DMS 273 treated with DMSO at 0.1 percent for 48 hours (cell line): ENCODE measurements at regions not wholly inside any gene's neighbourhood (a gene's known extent, or its start where the extent isn't known, plus 50 kb on each side); places are given as distances from the start of the nearest gene placed in this dataset.
"Not testable (repeated sequence)": the region's sequence is repeated elsewhere in the genome, so short reads cannot be mapped to it uniquely, and the experiment has no call there.

Source experiments
- DNase-seq: peaks from one replicate; lab custom pipeline; 2025; lab: John Stamatoyannopoulos, UW

DNA sequence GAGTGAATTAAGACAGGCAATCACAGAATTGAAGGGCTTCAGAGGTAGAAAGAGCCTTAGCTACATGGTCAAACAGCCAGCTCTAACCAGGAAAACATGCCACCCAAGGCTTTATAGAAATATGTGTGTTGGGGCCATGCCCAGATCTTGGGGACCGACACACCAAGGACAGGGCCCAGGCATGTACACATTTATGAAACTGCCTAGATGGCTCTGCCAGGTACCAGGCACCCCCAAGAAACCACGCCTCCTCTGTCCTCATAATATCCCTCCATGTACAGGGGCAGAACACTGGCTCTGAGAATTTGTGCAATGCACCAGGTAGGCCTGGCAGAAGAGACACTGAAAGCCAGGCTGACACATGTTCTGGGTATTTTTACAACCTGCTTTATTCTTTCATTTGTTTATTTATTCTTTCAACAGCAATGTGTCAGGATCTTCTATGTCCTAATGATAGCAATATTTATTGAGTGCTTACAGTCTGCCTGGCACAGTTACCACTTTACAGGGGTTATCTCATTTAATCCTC lies 137.9 kb upstream of the LSM14A start:
- DNase-seq: no peak

DNA sequence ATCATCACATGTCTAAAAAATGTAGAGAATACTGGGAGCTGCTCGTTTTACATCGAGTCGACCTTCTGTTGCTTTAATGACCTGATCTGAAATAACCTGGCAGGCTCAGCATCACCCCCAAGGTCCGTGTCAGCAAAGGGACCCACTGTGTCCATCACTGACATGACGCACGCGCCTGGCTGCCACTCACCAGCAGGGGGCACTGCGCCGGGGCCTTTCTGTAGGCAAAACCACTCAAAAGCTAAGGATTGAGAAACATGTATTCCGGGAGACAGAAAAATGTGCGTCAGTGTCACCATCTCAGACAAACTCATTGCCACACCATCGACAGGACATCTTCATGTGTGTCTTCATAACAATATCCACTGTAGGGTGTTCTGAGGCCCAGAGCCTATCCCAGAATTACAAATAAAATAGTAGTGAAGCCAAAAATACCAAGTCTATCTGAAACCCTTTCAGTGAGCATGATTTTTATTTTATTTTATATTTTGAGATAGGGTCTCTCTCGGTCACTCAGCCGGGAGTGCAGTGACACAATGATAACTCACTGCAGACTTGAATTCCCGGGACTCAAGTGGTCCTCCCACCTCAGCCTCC lies 130.3 kb upstream of the LSM14A start:
- no peak for DNase-seq

DNA sequence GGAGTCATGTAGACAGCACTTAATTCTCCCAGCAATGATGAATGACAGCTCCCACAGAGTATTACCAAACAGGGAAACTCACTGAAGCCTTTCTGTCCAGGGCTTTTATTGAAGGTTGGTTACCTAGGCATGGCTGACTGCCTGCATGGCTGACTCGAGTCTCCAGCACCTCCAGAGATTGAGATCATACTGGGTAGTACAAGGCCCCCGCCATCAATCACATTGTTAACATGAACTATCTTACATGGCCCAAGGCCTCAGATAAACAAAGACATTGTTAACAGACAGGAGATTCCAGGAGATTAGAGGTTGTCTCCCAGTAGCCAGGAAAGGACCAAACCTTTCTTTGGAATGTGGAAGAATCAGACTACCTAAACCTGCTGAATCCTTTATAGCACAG lies 128.3 kb upstream of the LSM14A start:
- DNase-seq: no peak

DNA sequence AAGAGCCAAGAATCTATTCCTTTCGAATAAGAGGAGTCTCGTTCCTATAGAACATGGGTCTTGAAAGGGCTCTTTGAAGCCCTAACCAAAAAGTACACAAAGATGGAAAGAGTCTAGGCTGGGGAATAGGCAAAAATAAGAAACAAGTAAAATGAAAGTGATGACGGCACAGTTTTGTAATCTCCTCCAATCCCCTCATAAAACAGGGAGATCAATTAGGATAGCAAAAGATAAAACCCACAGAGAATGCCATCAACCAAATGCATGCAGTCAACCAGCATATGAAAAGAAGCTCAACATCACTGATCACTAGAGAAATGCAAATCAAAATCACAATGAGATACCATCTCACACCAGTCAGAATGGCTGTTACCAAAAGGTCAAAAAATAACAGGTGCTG lies 122.4 kb upstream of the LSM14A start:
- no peak for DNase-seq

DNA sequence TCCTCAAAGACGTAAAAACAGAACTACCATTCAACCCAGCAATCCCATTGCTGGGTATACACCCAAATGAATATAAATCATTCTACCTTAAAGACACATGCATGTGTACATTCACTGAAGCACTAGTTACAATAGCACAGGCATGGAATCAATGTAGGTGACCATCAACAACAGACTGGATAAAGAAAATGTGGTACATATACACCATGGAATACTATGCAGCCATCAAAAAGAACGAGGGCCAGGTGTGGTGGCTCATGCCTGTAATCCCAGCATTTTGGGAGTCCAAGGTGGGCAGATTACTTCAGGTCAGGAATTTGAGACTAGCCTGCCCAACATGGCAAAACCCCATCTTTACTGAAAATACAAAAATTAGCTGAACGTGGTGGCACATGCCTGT lies 121.9 kb upstream of the LSM14A start:
- DNase-seq: not testable (repeated sequence)

DNA sequence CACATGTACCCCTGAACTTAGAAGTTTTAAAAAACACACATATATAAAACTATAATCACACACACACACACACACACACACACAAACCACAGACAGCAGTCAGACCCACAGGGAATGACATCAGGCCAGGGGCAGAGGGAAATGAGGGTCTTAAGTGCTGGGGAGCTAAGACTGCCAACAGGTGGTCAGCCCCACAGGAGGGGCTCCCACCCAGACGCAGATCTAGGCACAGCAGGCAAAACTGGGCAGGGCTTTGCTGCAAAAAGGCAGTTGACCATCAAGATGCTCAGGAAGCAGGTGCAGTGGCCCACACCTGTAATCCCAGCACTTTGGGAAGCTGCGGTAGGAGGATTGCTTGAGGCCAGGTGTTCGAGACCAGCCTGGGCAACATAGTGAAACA lies 121.0 kb upstream of the LSM14A start:
- no peak for DNase-seq

DNA sequence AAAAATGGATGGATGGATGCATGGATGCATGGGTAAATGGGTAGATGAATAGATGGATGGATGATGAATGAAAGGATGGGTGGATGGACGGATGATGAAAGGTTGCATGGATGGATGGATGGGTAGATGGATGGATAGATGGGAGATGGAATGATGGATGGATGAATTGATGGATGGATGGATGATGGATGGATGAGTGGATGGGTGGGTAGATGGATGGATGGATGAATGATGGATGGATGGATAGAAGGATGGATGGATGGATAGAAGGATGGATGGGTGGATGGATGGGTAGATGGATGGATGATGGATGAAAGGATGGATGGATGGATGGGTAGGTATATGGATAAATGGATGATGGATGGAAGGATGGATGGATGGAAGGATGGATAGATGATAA lies 115.1 kb upstream of the LSM14A start:
- DNase-seq: no peak

DNA sequence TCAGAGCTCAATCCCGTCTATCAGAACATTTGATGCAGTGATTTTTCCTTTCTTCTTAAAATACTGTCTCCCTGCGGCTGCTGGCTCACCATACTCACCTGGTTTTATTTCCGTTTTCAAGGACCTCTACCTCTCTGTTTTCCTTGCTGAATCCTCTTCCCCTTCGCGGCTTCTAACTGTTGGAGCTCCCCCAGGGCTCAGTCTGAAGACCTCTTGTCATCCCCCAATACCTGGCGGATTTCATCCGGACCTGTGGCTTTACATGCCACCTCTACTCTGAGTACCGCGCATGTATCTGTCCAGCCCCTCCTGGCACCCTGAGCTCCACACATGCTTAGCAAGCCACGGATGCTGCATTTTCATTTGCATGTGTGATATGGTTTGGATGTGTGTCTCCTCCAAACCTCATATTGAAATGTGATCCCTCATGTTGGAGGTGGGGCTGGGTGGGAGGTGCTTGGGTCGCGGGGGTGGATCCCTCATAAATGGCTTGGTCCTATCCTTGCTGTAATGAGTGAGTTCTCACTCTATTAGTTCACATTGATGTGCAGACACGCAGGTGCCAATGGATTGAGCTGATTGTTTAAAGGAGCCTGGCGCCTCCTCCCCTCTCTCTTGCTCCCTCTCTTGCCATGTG lies 106.2 kb upstream of the LSM14A start:
- no peak for DNase-seq

DNA sequence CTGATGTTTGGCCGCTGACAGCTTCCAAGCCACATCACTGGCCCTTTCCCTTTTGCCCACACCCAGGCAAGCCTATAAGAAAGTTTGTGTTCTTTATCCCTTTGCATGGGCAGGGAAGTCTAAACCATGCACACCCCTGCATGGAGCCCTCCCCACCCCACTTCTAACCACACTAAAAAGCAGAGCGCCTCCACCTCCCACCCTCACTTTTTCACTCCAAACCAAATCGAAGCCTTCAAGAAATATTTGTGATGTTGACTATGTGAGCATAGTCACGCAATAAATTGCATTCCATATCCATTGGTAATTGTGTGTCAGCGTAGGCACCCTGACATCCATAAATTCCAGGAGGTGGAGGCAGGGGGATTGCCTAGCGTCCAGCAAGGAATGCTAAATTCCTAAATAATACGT lies 104.4 kb upstream of the LSM14A start:
- DNase-seq: no peak

DNA sequence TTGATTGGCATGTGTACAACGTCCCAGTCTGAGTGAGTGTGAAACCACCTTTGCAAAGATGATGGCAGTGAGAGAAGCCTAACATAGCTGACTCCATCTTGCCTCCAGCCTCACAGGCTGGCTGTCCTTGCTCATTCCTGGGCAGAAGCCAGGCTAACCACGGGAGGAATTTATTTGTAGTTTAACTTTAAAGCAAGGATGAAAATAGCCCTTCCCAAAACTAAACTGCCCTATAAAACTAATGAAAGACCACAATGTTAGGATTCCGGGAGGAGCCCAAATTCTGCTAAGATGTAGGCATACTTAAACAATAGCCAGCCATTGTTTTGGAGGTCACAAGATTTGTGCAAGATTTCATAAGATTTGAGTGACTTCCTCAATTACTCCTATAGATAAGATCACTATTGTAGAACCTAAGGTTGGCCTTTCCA lies 96.6 kb upstream of the LSM14A start:
- no peak for DNase-seq

DNA sequence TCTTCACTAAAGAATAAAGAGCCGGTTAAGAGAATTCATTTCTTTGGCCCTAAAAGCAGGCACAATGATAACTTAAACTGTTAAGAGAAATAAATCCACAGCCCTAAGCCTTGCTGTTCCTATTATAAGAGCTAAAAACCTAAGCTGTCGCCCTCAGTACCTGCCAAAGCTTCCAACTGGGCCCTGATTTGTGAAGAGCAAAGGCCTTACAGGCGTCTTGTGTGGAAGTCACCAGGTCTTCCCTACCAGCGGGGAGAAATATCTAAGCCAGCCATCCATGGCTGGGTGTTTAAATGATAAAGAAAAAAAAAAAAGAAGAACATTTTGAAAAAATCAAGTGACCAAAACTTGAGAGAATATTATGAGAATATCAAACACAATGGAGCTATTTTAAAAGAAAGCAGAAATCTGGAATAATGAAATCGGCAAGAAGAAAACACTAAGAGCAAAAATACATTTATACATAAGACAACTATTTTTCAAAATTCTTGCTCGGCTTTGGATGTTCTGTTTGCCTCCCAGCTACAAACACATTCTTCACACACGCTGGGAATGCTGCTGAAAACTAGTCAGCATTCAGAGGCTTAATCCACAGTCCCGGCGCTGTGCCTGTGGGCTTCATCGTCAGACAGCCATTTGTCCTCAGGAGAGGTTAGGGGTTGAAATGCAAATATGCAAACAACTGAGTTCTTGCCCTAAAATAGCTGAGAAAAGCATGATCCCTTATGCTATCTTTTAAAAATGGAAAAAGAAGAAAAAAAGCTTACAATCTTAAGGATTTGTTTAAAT lies 89.8 kb upstream of the LSM14A start:
- DNase-seq: no peak

DNA sequence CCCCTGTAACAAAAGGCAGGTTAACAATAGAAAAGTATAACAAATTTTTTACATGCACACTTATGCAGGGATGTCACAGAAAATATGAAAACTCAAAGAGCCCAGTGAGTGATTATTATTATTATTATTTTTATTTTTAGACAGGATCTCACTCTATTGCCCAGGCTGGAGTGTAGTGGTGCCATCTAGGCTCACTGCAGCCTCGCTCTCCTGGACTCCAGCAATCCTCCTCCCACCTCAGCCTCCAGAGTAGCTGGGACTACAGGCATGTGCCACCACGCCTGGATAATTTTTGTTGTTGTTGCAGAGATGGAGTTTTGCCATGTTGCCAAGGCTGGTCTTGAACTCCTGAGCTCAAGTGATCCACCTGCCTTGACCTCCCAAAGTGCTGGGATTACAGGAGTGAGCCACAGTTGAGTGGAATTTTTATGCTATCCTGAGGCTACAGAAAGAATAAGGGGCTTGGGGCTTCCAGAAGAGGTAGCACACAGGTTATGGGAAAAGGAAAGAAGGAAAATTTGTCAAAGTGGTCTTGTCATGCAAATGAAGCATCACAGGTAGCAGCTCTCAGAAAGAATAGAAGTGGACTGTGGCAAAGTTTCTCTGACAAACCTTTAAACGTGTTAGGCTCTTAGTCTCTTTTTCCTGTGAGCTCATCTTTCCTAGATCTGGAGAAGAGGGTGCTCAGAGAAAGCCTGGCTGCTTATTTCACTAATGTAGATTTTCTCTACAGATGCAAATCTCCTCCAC lies 87.7 kb upstream of the LSM14A start:
- no peak for DNase-seq

DNA sequence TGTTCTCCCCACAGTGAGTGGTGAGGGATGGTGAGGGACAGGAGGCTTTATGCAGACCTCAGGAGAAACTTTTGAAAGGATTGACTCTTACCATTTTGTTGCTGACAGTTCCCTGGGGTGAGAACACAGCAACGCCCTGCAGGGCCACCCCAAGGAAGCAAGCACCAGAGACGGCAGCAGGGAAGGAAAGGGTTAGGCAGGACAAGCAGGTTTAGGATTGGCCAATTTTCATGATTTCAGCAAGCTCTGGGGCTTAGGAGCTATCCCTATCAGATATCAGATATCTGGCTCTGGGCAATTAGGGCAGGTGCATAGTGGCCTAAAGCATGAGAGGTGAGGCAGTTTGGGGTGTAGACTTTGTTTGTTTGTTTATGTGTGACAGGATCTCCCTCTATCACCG lies 87.0 kb upstream of the LSM14A start:
- DNase-seq: no peak

DNA sequence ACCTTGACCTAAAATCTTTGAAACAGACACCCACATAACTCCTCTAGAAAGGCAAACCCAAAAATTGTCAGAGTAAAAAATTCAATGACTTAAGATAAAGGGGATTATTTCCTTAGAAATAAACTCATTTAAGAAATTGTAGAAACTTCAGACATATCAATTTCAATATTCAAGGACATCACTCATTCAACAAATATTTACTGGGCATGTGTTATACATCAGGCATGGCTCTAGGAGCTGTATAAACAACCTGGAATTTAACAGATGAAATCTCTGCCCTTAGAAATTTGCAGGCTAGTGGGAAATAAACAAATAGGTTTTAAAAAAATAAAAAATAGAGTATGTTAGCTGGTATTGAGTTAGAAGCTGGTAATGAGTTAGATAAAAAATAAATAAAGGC lies 84.0 kb upstream of the LSM14A start:
- DNase-seq: no peak

DNA sequence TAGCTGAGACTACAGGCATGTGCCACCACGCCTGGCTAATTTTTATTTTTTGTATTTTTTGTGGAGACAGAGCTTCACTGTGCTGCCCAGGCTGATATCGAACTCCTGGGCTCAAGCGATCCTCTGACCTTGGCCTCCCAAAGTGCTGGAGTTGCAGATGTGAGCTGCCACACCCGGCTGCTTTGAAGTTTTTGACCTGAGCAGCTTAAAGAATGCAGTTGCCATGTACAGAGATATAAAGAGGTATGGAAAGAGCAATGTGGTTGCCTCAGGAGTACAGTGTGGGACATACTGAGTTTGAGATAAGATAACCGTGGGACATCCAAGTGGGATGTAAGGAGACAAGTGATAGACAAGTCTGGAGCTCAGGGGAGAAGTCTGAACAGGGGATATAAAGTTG lies 82.7 kb upstream of the LSM14A start:
- no peak for DNase-seq

DNA sequence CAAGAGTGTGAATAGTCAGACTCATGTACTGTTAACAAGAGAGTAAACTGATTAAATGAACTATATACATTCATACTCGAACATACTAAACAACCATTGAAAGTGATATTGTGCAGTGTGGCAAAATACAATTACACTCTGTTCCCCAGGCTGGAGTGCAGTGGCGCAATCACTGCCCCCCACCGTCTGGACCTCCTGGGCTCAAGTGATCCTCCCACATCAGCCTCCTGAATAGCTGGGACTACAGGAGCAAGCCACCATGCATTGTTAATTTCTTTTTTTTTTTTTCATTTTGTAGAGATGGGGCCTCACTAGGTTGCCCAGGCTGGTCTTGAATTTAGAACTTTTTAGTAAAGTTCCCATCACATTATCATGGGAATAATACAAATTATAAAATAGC lies 77.3 kb upstream of the LSM14A start:
- no peak for DNase-seq

DNA sequence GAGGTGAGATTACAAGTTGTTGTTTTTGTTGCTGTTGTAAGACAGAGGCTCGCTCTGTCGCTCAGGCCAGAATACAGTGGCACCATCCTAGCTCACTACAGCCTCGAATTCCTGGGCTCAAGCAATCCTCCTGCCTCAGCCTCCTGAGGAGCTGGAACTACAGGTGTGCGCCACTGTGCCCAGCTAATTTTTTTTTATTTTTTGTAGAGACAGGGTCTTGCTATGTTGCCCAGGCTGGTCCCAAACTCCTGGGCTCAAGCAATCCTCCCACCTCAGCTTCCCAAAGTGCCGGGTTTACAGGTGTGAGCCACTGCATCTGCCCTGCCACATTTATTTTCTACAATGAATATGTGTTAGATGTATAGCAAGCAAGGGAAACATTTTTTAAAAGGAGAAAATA lies 76.9 kb upstream of the LSM14A start:
- DNase-seq: not testable (repeated sequence)

DNA sequence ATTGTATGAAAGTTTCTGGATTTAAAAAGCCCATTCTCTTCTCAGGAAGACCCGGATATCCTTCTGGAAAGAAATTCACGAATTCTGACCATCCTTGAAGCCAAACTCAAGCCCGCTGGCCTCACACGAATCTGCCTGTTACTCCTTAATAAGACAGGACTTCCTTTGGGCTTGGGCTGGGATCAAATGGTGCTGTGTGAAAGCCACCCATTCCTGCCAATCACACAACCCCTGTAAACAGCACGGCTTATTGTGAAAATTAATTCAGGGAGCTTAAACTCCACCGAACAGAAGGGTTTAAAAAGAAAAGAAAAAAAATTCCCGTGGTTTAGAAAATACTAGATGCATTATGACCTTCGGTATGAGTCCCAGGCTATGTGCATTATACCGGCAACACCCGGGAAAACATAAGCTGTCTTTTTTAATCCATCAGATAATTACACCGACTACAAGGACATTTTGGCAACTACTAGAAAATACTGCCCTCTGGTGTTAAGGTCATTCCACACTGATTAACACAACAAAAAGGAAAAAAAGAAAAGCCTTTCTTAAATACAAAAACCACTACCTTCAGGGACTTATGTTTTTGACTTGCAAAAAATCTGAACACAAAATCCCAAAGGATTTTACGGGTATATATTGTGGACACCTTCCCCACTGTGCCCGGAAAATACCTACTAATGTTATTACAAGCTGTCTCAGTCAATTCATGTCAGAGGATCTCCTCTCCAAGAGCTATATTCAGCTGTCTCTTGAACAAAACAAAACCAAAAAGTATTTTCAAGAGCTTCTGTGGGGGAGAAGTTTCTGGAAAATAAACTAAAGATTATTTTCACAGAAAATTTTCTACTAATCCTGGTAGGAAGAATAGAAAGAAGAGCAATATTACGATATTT lies 76.0 kb upstream of the LSM14A start:
- peak; percentile 42 for DNase-seq

DNA sequence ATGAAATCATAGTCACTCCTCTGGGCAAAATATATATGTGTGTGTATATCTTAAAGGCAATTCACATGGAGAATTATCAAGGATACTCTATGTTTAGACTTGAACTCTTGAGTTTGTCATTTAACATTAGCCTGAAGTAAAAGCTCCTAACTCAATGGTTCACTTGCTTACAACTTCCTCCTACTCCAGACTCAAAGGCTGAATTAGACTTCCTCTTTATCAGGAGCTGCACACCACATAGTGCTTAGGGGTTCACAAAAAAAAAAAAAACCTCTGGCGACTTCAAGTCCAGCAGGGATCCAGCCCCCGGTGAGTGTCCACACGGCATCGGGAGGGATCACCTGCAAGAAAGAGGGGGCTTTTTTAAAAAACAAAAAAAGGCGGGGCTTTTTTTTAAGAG lies 68.2 kb upstream of the LSM14A start:
- DNase-seq: no peak

DNA sequence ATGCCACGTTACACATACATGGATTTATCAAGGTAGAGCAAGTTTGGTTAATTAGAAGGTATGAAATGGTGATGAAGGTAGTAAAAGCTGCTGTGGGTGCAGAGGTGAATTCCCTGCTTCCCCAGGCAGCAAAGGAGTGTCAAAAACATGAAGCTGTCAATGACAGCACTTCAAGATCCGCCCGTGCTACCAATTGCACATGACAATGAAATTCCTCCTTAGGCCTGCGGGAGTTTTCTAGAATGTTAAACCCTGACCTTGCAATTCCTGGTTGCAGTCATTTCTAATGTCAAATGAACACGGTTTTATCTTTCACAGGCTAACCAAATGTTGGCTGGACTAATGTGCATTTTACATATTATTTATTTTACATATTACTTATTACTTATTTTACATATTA lies 67.7 kb upstream of the LSM14A start:
- no peak for DNase-seq

DNA sequence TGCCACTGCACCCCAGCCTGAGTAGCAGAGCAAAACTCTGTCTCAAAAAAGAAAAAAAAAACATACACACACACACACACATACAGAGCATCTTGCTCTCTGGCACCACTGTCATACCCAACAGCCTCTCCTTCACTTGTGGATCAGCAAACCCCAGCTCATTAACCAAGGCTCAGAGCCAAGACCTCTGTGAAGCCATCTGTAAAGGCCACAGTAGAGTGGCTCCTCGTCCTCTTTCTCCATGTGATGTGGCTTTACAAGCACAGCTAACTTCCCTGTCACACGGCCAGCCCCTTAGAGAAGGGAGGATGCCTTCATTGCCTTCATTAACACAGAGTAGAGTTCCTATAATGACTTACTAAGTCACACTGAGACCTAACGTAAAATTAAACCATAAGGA lies 62.7 kb upstream of the LSM14A start:
- no peak for DNase-seq
